Lower lobe of right lung (tissue), 2 donors: ENCODE measurements at regions not wholly inside any gene's neighbourhood (a gene's known extent, or its start where the extent isn't known, plus 50 kb on each side); places are given as distances from the start of the nearest gene placed in this dataset.

Source experiments
- ATAC-seq, 2 donors: fragments of 200-7000 bp; cut with Tn5 transposase; one replicate each; pipeline ENCODE4 v1.9.1; 2020 to 2022; ENCODE audit warnings: mild to moderate bottlenecking in 2 of 2, moderate library complexity in 2 of 2
- DNase-seq: peaks from one replicate; pipeline ENCODE4 v3.0.0-alpha.2; 2020
- H3K27ac ChIP-seq: fragments of 200-600 bp; one replicate; pipeline ENCODE4 v1.8.0; 2022
- H3K27me3 ChIP-seq: fragments of 200-600 bp; one replicate; pipeline ENCODE4 v1.8.0; 2022; ENCODE audit warnings: low read depth
- H3K36me3 ChIP-seq: fragments of 200-600 bp; one replicate; pipeline ENCODE4 v1.8.0; 2022; ENCODE audit warnings: mild to moderate bottlenecking
- H3K4me1 ChIP-seq: fragments of 200-600 bp; one replicate; pipeline ENCODE4 v1.8.0; 2022
- H3K4me3 ChIP-seq: fragments of 200-600 bp; one replicate; pipeline ENCODE4 v1.8.0; 2022; ENCODE audit warnings: mild to moderate bottlenecking
- H3K9me3 ChIP-seq: fragments of 200-600 bp; one replicate; pipeline ENCODE4 v1.8.0; 2022
- intact Hi-C: fragments of 100-400 bp; cut with DNase I; formaldehyde crosslinking; loops from one replicate; pipeline ENCODE4 v1.11.0; 2022
- TF ChIP-seq, protein P1 (sequence below): fragments of 200-600 bp; IDR thresholded peaks from one replicate; pipeline ENCODE4 v1.8.0; 2022; ENCODE audit warnings: antibody characterized with exemption, mild to moderate bottlenecking
- donor health status: DM: no; HTN: yes; CAD: no; lungs with severe emphysema.

DNA sequence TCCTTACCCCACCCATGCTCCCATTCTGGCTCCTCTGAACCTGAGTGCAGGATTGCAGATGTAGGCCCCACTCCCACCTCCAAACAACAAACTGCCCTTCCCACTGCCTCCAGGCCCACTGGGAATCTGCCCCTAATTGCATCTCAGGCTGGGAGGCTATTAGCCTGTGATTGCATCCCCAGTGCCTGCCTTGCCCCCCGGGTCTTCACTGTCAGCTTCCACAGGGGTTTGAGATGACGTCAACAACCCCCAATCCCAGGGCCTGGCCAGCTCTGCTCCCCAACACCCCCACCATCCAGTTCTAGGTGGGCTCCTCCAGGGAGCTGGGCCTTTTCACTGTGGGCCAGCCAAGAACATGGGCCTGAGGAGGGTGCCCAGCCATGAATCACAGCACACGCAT, 91.5 kb downstream of the PCDH1 start:
- H3K9me3 ChIP-seq, result no peaks in the 10 kb centered on the region
- H3K36me3 ChIP-seq, result no peaks in the 10 kb centered on the region
- TF ChIP-seq, protein P1, sequence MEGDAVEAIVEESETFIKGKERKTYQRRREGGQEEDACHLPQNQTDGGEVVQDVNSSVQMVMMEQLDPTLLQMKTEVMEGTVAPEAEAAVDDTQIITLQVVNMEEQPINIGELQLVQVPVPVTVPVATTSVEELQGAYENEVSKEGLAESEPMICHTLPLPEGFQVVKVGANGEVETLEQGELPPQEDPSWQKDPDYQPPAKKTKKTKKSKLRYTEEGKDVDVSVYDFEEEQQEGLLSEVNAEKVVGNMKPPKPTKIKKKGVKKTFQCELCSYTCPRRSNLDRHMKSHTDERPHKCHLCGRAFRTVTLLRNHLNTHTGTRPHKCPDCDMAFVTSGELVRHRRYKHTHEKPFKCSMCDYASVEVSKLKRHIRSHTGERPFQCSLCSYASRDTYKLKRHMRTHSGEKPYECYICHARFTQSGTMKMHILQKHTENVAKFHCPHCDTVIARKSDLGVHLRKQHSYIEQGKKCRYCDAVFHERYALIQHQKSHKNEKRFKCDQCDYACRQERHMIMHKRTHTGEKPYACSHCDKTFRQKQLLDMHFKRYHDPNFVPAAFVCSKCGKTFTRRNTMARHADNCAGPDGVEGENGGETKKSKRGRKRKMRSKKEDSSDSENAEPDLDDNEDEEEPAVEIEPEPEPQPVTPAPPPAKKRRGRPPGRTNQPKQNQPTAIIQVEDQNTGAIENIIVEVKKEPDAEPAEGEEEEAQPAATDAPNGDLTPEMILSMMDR, result no peak
- intact Hi-C loops, result no loop called here
- no peak overlapping the region for H3K27ac ChIP-seq
- no peak for DNase-seq
- ATAC-seq, result no peak
- H3K4me1 ChIP-seq, result no peaks in the 10 kb centered on the region
- H3K27me3 ChIP-seq, result no peaks in the 10 kb centered on the region
- no peak overlapping the region for H3K4me3 ChIP-seq

DNA sequence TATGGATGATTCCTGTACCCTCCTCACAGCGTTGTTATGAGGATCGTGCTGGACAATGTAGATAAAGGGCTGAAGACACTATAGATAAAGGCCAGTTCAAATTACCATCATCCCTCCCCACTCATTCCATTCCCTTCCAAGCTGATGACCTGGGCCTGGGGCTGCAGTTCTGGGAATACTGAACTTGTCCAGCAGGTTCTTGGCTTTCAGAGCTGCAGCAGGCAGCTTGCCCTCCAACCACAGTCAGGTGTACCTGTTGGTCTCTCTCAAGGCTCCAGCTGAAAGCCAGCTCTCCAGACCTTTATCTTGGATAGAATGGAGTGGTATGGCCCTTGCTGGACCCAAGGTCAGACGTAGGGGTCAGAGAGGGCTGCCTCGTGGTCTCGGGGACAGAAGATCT, 92.5 kb downstream of the PCDH1 start:
- Histone ChIP-seq H3K4me3 (no peak overlapping the region), H3K36me3 (no peaks in the 10 kb centered on the region), H3K4me1 (no peaks in the 10 kb centered on the region), H3K9me3 (no peaks in the 10 kb centered on the region), H3K27me3 (no peaks in the 10 kb centered on the region), H3K27ac (no peak overlapping the region)
- intact Hi-C loops, result no loop called here
- TF ChIP-seq, protein P1, result no peak
- DNase-seq (no peak), ATAC-seq (no peak)

DNA sequence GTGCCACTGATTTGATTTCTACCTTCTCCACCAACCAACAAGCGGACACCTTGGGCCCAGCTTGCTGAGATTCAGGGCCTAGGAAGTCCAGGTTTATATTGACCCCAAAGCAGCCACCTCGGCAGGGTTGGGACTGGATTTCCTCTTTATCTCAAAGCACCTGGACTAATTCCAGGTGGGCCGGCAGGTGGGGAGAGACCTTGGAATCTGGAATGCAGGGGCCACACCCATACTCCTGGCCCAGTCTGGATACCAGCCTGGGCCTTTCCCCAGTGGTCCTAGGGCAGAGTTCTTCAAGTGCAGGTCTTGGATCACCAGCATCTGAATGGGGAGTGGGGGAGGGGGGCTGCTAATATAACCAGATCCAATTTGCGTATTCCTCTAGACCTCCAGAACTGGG, 93.1 kb downstream of the PCDH1 start:
- DNase-seq, result no peak
- Histone ChIP-seq H3K27ac (no peak overlapping the region), H3K27me3 (no peaks in the 10 kb centered on the region), H3K4me1 (no peaks in the 10 kb centered on the region), H3K4me3 (no peak overlapping the region), H3K9me3 (no peaks in the 10 kb centered on the region), H3K36me3 (no peaks in the 10 kb centered on the region)
- TF ChIP-seq, protein P1, result no peak
- ATAC-seq, result peak in 1 of 2 donors; percentile 20
- intact Hi-C loops, result no loop called here

DNA sequence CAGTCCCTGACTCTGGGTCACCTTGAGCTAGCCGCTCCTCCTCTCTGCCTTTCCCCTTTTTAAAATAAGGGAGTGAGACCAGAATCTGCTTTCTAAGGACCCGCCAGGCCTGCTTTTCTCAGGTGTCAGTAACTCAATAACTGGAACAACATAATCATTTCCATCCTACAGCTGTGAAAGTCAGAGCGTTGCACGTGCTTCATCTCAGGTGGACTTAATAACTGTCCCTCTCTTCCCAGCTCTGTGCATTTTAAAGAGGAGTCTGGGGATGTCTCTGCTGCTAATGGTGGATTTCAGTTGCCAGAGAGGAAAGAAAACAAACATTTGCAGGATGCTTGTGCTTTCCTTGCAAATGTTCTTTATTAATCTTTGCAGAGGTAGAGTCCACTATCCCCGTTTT, 93.7 kb downstream of the PCDH1 start:
- DNase-seq, result no peak
- H3K36me3 ChIP-seq, result no peaks in the 10 kb centered on the region
- no peak overlapping the region for H3K4me3 ChIP-seq
- TF ChIP-seq, protein P1, result no peak
- H3K27ac ChIP-seq, result no peak overlapping the region
- ATAC-seq, result no peak
- no peaks in the 10 kb centered on the region for H3K4me1 ChIP-seq
- H3K27me3 ChIP-seq, result no peaks in the 10 kb centered on the region
- H3K9me3 ChIP-seq, result no peaks in the 10 kb centered on the region
- intact Hi-C loops, result no loop called here

DNA sequence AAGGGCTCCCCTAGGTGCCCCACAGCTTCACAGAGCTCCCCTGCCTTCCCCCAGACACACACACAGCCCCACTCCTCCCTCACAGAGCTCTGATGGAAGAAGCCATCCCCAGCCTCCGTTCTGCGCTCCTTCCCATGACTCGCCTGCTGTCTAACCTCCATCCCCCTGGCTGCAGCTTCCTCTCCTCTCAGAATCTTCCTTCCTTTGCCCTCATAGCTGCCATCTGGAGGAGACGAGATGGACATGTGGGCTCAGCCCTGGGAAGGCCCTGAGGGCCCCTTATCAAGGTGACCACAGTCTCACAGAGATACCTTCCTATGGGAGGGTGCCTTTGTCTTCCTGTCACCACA, 94.3 kb downstream of the PCDH1 start:
- no peak for ATAC-seq
- TF ChIP-seq, protein P1, result no peak
- intact Hi-C loops, result no loop called here
- no peaks in the 10 kb centered on the region for H3K9me3 ChIP-seq
- H3K4me3 ChIP-seq, result no peak overlapping the region
- no peaks in the 10 kb centered on the region for H3K4me1 ChIP-seq
- H3K27me3 ChIP-seq, result no peaks in the 10 kb centered on the region
- no peaks in the 10 kb centered on the region for H3K36me3 ChIP-seq
- DNase-seq, result no peak
- H3K27ac ChIP-seq, result no peak overlapping the region
